ENCODE measurements at regions not wholly inside any gene's neighbourhood (a gene's known extent, or its start where the extent isn't known, plus 50 kb on each side); places are given as distances from the start of the nearest gene placed in this dataset.
"Not testable (repeated sequence)": the region's sequence is repeated elsewhere in the genome, so short reads cannot be mapped to it uniquely, and the experiment has no call there.

DNA sequence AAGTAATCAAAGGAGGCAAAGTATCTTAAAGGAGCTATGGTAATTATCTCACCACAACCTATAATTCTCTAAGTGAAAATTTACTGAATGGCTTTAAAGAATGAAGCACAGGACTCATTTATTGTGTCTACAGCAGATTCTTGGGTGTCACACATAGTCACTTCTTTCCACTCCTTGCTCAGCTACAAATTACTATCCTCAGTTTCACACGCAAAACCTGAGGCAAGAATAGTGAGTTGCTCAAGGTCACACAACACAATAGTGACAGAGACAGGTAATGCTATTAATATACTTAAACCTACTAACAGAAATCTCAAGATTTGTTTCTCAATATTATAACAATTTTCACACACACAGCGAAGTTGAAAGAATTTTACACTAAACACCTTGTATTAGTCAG, 120.9 kb upstream of the STK32A start:
- H3K4me1 ChIP-seq (ENCODE audit: insufficient read depth, low read length): no peaks in the 10 kb centered on the region
- H2AFZ ChIP-seq (ENCODE audit: low read depth, low read length): no peak overlapping the region

DNA sequence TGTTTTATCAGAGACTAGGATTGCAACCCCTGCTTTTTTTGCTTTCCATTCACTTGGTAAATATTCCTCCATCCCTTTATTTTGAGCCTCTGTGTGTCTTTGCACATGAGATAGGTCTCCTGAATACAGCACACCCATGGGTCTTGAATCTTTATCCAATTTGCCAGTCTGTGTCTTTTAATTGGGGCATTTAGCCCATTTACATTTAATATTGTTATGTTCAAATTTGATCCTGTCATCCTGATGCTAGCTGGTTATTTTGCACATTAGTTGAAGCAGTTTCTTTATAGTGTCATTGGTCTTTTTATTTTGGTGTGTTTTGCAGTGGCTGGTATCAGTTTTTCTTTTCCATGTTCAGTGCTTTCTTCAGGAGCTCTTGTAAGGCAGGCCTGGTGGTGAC, 95.1 kb upstream of the STK32A start:
- H3K36me3 ChIP-seq (ENCODE audit: insufficient read depth, low read length); H3K4me3 ChIP-seq (ENCODE audit: low read length); H3K4me1 ChIP-seq (ENCODE audit: insufficient read depth, low read length); H3K27me3 ChIP-seq (ENCODE audit: insufficient read depth, low read length); H3K9me3 ChIP-seq (ENCODE audit: low read length); H2AFZ ChIP-seq (ENCODE audit: low read depth, low read length): not testable (repeated sequence)

More for the DNA sequence above, 120.9 kb upstream of the STK32A start:
- H3K4me3 ChIP-seq (ENCODE audit: low read length): no peak overlapping the region
- no peaks in the 10 kb centered on the region for H3K27me3 ChIP-seq (ENCODE audit: insufficient read depth, low read length)
- no peaks in the 10 kb centered on the region for H3K9me3 ChIP-seq (ENCODE audit: low read length)
- no peaks in the 10 kb centered on the region for H3K36me3 ChIP-seq (ENCODE audit: insufficient read depth, low read length)

DNA sequence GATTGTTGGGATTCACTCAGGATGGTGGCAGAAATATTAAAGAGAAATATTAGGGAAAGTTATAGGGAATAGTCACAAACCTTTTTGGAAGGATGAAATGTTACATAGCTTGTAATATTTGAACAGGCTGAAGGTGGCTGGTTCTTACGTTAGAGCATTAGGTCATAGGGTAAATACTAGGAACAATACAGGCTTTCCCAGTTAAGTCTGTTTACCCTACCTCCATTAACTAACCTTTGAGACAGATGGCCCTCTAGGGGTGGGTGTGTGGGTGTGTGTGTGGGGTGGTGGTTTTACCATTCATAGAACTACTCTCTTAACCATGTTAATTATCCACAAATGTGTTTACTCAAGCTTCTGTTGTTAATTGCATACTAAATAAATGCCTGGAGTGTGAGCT, 94.3 kb upstream of the STK32A start:
- H3K9me3 ChIP-seq (ENCODE audit: low read length): no peaks in the 10 kb centered on the region
- H3K36me3 ChIP-seq (ENCODE audit: insufficient read depth, low read length): no peaks in the 10 kb centered on the region
- no peak overlapping the region for H2AFZ ChIP-seq (ENCODE audit: low read depth, low read length)
- H3K4me3 ChIP-seq (ENCODE audit: low read length): no peak overlapping the region
- H3K4me1 ChIP-seq (ENCODE audit: insufficient read depth, low read length): no peaks in the 10 kb centered on the region
- no peaks in the 10 kb centered on the region for H3K27me3 ChIP-seq (ENCODE audit: insufficient read depth, low read length)

DNA sequence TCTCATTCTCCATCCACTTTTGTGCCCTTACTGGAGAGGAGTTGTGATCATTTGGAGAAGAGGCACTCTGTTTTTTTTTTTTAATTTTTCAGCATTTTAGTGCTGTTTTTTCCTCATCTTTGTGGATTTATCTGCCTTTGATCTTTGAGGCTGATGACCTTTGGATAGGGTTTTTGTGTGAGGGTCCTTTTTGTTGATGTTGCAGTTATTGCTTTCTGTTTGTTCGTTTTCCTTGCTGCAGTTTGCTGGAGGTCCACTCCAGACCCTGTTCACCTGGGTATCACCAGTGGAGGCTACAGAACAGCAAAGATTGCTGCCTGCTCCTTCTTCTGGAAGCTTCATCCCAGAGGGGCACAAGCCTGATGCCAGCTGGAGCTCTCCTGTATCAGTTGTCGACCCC, 93.2 kb upstream of the STK32A start:
- not testable (repeated sequence) for H2AFZ ChIP-seq (ENCODE audit: low read depth, low read length); H3K9me3 ChIP-seq (ENCODE audit: low read length); H3K36me3 ChIP-seq (ENCODE audit: insufficient read depth, low read length); H3K4me3 ChIP-seq (ENCODE audit: low read length); H3K27me3 ChIP-seq (ENCODE audit: insufficient read depth, low read length); H3K4me1 ChIP-seq (ENCODE audit: insufficient read depth, low read length)

DNA sequence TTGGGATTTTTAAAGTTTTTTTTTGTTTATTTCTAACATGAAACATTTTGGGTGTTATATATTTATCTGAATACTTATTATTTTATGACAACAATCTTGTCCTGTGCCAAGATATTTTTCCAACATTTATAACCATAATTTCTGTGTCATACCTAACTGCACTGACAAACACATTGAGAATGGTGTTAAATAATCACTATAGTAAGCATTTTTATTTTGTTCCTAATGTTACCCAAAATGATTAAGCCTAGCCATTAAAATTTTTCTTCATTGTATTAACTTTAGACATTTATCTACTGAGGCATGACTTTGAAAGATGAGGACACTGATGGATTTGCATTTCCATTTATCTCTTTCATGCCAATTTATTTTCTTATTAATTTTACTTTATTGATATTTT, 91.6 kb upstream of the STK32A start:
- Histone ChIP-seq H3K27me3 (ENCODE audit: insufficient read depth, low read length) (no peaks in the 10 kb centered on the region), H3K36me3 (ENCODE audit: insufficient read depth, low read length) (no peaks in the 10 kb centered on the region), H3K9me3 (ENCODE audit: low read length) (no peaks in the 10 kb centered on the region), H3K4me3 (ENCODE audit: low read length) (no peak overlapping the region), H3K4me1 (ENCODE audit: insufficient read depth, low read length) (no peaks in the 10 kb centered on the region), H2AFZ (ENCODE audit: low read depth, low read length) (no peak overlapping the region)

DNA sequence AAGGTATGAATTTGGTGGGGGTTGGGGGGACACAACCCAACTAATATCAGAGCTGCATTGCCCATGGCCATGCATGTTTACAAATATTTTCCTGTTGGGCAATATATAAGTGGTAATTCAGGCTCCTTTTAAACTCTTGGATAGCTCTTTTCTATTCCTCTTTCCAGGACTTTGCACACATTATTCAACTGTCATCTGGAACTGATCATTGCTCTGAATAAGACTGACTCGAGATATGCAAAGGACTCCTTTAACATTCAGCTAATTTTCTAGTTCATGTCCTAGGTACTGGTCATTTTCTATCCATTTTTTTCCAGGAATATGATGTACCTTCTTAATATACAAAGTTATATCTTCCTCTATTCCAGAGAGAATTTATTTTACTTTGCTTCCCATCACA, 89.5 kb upstream of the STK32A start:
- no peaks in the 10 kb centered on the region for H3K36me3 ChIP-seq (ENCODE audit: insufficient read depth, low read length)
- H3K4me3 ChIP-seq (ENCODE audit: low read length): no peak overlapping the region
- no peaks in the 10 kb centered on the region for H3K4me1 ChIP-seq (ENCODE audit: insufficient read depth, low read length)
- no peak overlapping the region for H2AFZ ChIP-seq (ENCODE audit: low read depth, low read length)
- H3K9me3 ChIP-seq (ENCODE audit: low read length): no peaks in the 10 kb centered on the region
- H3K27me3 ChIP-seq (ENCODE audit: insufficient read depth, low read length): no peaks in the 10 kb centered on the region

DNA sequence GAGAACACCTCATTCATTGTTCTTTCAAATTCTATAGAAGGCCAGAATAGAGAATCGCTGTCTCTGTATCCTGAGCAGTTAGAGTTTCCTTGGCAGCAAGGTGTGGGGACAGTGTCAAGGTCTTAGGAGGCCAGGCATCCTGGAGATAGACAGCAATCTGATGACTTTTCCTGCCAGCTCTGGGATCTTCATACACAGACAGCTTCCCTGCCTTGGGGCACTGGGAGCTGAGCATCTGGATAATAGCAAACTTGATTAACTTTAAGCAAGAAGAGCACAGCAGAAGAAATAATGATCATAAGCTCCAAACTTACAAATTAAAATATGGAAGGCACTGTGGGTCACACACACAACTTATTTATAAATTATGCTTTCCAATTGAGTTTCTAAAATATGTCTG, 86.1 kb upstream of the STK32A start:
- no peak overlapping the region for H3K4me3 ChIP-seq (ENCODE audit: low read length)

DNA sequence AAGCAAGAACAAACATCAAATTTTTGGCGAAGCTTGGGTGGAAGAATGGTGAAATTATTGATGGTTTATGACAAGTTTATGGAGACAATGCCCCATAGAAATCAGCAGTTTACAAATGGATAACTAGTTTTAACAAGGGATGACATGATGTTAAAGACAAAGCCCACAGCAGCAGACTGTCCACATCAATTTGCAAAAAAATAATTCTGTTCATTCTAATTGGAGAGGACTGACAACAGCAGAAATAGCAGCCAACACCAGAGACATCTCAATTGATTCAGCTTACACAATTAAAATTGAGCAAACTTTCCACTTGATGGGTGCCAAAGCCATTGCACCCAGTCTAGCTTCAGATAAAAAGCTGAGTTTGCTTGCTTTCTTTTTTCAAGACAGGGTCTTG, 82.7 kb upstream of the STK32A start:
- Histone ChIP-seq H3K4me3 (ENCODE audit: low read length) (no peak overlapping the region), H3K4me1 (ENCODE audit: insufficient read depth, low read length) (peaks cover 9% of the 10 kb centered on the region), H3K36me3 (ENCODE audit: insufficient read depth, low read length) (no peaks in the 10 kb centered on the region), H2AFZ (ENCODE audit: low read depth, low read length) (no peak overlapping the region), H3K27me3 (ENCODE audit: insufficient read depth, low read length) (no peaks in the 10 kb centered on the region), H3K9me3 (ENCODE audit: low read length) (no peaks in the 10 kb centered on the region)

More for the DNA sequence above, 86.1 kb upstream of the STK32A start:
- Histone ChIP-seq H3K27me3 (ENCODE audit: insufficient read depth, low read length) (no peaks in the 10 kb centered on the region), H3K4me1 (ENCODE audit: insufficient read depth, low read length) (no peaks in the 10 kb centered on the region), H3K36me3 (ENCODE audit: insufficient read depth, low read length) (no peaks in the 10 kb centered on the region), H3K9me3 (ENCODE audit: low read length) (no peaks in the 10 kb centered on the region), H2AFZ (ENCODE audit: low read depth, low read length) (no peak overlapping the region)

DNA sequence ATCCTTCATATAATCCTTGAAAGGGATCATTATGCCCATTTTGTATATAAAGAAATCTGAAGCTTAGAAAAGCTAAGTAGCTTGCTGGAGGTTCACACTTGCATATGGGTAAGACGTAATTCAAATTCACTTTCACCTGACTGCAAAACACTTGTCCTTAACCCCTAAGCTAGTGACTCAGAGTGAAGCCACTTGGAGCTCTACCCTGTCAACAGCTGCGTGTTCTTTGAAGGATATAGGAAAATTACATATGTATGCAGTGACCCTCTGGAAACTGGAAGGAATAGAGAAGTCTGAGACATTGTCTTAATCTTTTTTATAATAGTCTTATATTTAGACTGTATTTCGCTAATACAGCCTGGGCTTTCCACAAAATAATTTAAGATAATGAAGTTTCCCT, 80.0 kb upstream of the STK32A start:
- no peak overlapping the region for H3K4me3 ChIP-seq (ENCODE audit: low read length)
- H3K9me3 ChIP-seq (ENCODE audit: low read length): no peaks in the 10 kb centered on the region
- H3K27me3 ChIP-seq (ENCODE audit: insufficient read depth, low read length): no peaks in the 10 kb centered on the region
- H2AFZ ChIP-seq (ENCODE audit: low read depth, low read length): no peak overlapping the region
- H3K4me1 ChIP-seq (ENCODE audit: insufficient read depth, low read length): peaks cover 9% of the 10 kb centered on the region
- no peaks in the 10 kb centered on the region for H3K36me3 ChIP-seq (ENCODE audit: insufficient read depth, low read length)

DNA sequence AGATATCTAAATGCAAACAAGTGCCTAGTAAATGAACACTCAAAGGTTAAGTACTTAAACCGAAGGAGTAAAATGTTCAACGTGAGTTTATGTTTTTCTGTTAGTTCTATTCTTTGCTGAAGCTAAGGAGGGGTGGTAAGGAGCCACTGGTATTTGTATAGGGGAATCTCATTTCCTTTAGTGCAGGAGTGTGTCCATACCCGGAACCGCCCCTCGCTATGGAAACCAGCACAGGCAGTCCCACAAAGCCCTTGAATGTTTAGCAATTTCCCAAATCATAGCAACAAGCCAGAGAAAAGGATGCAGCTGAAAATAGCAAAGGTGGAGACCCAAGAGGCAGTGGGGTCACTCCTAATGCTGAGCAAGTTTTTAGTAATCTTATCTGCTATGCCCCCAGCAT, 78.8 kb upstream of the STK32A start:
- H3K27me3 ChIP-seq (ENCODE audit: insufficient read depth, low read length): no peaks in the 10 kb centered on the region
- H3K36me3 ChIP-seq (ENCODE audit: insufficient read depth, low read length): no peaks in the 10 kb centered on the region
- H3K4me1 ChIP-seq (ENCODE audit: insufficient read depth, low read length): peaks cover 9% of the 10 kb centered on the region
- H3K4me3 ChIP-seq (ENCODE audit: low read length): no peak overlapping the region
- no peak overlapping the region for H2AFZ ChIP-seq (ENCODE audit: low read depth, low read length)
- H3K9me3 ChIP-seq (ENCODE audit: low read length): no peaks in the 10 kb centered on the region

DNA sequence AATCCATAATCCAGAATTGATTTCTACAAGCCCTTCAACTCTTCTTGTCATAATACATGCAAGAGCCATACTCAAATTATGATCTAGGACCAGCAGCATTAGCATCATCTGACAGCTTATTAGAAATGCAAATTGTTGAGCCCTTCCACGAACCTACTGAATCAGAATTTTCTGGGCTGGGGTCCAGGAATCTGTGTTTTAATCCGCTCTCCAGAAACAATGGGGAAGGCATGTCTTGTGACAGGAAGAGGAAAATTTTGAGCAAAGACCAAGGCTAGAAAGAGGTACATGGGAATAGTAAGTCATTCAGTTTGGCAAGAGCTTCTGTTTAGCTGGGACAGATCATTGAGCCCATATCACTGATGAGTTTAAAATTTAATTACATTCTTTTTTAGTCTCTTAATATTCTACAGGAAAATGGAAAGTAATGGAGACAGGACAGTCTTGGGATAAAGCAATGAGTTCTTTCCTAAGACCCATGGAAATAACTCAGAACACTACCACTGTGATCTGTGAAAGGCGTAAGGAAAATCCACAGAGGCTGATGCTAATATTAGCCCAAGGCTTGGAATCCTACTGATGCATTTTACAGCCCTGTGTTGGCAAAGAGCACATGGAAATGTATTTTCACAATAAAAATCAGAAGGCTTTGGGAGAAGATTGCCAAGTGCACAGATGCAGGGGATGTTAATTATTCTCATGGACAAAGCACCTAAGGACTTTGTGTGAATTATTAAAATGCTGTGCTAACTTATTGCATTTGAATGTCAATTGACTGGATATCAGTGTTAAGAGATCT, 73.7 kb upstream of the STK32A start:
- no peaks in the 10 kb centered on the region for H3K9me3 ChIP-seq (ENCODE audit: low read length)
- H3K36me3 ChIP-seq (ENCODE audit: insufficient read depth, low read length): no peaks in the 10 kb centered on the region
- H3K4me3 ChIP-seq (ENCODE audit: low read length): no peak overlapping the region
- no peak overlapping the region for H2AFZ ChIP-seq (ENCODE audit: low read depth, low read length)
- no peaks in the 10 kb centered on the region for H3K27me3 ChIP-seq (ENCODE audit: insufficient read depth, low read length)
- H3K4me1 ChIP-seq (ENCODE audit: insufficient read depth, low read length): peaks cover 4% of the 10 kb centered on the region

DNA sequence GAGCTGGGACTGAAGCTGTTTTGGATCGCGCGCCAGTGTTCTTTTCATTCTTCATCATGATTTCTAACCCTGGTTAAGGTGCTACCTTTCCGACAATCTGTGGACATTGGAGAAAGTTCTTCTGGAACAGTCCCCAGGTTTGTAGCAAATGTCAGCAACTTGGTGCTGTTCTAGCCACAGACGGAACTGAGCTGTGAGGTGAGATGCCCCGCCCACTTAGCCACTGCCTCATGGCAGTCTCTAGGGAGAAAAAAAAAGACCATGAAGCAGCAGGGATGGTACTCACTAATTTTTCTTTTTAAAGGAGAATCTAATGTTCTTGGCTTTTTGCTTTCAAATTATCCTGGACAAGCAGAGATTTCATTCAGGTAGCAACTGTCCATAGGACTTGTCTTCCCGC, 72.1 kb upstream of the STK32A start:
- Histone ChIP-seq H2AFZ (ENCODE audit: low read depth, low read length) (no peak overlapping the region), H3K4me1 (ENCODE audit: insufficient read depth, low read length) (no peaks in the 10 kb centered on the region), H3K27me3 (ENCODE audit: insufficient read depth, low read length) (no peaks in the 10 kb centered on the region), H3K36me3 (ENCODE audit: insufficient read depth, low read length) (no peaks in the 10 kb centered on the region), H3K9me3 (ENCODE audit: low read length) (no peaks in the 10 kb centered on the region), H3K4me3 (ENCODE audit: low read length) (no peak overlapping the region)

DNA sequence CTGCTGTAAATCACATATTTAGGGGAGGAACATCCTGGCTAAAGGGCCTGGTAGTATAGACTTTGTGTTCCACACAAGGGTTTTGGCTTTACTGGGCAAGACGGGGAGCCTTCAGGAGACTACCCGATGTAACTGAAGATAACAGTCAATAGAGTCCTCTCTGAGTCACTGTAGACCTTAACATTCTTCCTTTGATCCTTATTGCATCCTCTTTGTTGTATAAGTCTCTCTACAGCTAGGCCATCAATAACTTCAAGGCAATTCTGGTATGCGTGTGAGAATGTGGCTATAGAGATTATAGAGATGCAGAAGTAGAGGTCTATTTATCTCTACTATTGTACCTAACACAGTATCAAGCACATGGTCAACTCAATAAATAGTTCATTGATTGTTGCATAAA, 67.3 kb upstream of the STK32A start:
- Histone ChIP-seq H2AFZ (ENCODE audit: low read depth, low read length) (no peak overlapping the region), H3K27me3 (ENCODE audit: insufficient read depth, low read length) (no peaks in the 10 kb centered on the region), H3K9me3 (ENCODE audit: low read length) (no peaks in the 10 kb centered on the region), H3K4me3 (ENCODE audit: low read length) (no peak overlapping the region), H3K36me3 (ENCODE audit: insufficient read depth, low read length) (no peaks in the 10 kb centered on the region), H3K4me1 (ENCODE audit: insufficient read depth, low read length) (peaks cover 7% of the 10 kb centered on the region)

Data from neuron (in vitro differentiated cells).